ENCODE measurements at regions not wholly inside any gene's neighbourhood (a gene's known extent, or its start where the extent isn't known, plus 50 kb on each side); places are given as distances from the start of the nearest gene placed in this dataset.
A peak's percentile ranks its signal among the peaks of the same experiment; 100 is the strongest.
"Not testable (repeated sequence)": the region's sequence is repeated elsewhere in the genome, so short reads cannot be mapped to it uniquely, and the experiment has no call there.

DNA sequence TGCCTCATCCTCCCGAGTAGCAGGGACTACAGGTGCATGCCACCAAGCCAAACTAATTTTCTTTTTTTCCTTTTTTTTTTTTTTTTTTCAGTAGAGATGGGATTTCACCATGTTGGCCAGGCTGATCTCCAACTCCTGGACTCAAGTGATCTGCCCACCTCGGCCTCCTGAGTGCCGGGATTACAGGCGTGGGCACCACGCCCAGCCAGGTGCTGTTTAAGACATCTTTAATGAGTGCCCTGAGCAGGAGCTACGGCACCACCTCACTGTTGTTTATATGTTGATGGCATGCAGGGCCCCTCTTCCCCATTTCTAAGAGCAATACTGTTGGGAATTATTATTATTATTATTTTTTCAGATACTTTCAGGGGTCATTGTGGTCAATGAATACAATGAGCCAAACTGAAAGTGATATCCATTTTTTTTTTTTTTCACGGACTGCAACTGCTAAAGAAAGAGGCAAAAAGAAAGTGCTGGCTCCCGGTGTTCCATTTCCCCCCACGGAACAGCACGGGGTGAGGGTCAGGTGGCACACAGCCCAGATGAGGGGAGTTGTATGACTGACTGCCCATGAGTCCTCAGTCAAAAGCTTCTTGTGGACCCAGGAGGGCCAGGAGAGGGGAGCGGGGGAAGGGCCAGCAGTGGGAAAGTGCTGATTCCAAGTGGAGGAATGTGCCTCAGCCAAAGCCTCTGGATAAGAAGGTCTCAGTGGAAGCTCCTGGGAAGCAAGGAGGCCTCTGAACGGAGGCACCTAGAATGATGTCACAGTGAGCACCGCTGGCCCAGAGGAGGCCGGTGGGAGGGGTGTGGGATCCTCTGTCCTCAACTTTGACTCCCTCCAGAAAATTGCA is 101.8 kb upstream of the HPF1 start:
- Histone ChIP-seq H3K4me3 (no peak overlapping the region), H3K27me3 (ENCODE audit: low read depth) (0 out of 2 replicates have a peak, but pooled peaks cover 3% of the 10 kb centered on the region), H3K9me3 (no peaks in the 10 kb centered on the region), H3K4me1 (no peaks in the 10 kb centered on the region), H3K36me3 (replicated peaks) (no peaks in the 10 kb centered on the region)
- in situ Hi-C loops (cut with MboI; ENCODE audit: low sequenced_read_pairs) = no loop called here
- DNase-seq (ENCODE audit: low spot score in 2 of 2) = no peak

DNA sequence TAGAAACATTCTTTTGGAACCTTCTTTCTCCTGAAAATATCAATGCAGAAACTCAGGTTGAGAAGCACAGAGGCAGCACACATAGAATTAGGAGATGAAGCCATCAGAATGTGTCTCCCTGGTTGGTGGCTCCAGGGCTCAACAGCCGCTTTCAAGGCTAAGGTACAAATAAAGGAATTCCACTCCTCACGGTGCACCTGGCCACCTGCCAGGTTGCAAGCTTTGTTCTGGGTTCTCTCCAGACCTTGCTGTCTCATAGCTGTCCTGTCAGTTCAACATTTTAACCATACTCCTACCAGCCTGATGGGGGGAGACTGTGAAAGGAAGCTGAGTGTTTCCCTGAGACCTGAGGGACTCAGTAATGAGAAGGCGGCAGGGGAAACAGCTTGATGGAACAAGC is 96.3 kb upstream of the HPF1 start:
- Histone ChIP-seq H3K4me1 (no peaks in the 10 kb centered on the region), H3K27me3 (ENCODE audit: low read depth) (no peaks in the 10 kb centered on the region), H3K9me3 (no peaks in the 10 kb centered on the region), H3K4me3 (no peak overlapping the region), H3K36me3 (replicated peaks) (no peaks in the 10 kb centered on the region)
- in situ Hi-C loops (cut with MboI; ENCODE audit: low sequenced_read_pairs) = no loop called here
- peak in 1 of 2 experiments; percentile 23 for DNase-seq (ENCODE audit: low spot score in 2 of 2)

DNA sequence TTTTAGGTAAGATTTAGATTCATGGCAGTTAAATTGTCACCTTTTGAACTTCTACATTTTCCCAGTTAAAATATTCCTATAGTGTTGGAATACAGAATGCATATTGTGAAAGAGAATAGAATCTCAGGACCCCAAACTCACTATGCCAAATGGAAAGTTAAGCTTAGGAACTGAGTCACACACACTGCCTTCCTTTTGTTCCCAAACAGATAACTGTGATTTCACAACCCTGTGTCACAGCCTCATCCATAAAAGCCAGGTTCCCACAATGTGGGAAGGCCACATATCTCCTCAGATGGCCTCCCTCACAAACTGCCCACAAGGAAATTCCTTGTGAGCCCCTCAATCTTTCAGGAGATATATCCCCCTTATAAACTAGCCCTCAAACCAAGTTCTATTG is 94.7 kb upstream of the HPF1 start:
- Histone ChIP-seq H3K27me3 (ENCODE audit: low read depth) (no peaks in the 10 kb centered on the region), H3K4me3 (no peak overlapping the region), H3K4me1 (no peaks in the 10 kb centered on the region), H3K9me3 (no peaks in the 10 kb centered on the region), H3K36me3 (replicated peaks) (no peaks in the 10 kb centered on the region)
- in situ Hi-C loops (cut with MboI; ENCODE audit: low sequenced_read_pairs) = no loop called here
- no peak for DNase-seq (ENCODE audit: low spot score in 2 of 2)

DNA sequence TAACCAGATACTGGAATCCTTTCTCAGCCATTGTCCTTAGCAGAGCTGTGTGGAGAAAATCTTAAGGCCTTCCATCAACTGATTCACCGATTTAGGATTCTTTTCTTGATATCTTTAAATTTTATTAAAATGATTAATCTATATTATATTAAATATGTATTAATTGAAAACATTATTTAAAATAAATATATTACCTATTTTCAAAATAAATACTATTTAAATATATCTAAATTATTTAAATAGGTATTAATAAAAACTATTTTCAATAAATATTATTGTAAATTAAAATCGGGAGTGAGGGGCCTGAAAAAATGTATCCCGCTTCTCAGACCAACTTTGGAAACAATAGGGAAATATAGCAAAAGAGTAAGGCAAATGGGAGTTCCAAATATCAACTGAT is 94.0 kb upstream of the HPF1 start:
- H3K36me3 ChIP-seq (replicated peaks) = no peaks in the 10 kb centered on the region
- in situ Hi-C loops (cut with MboI; ENCODE audit: low sequenced_read_pairs) = no loop called here

DNA sequence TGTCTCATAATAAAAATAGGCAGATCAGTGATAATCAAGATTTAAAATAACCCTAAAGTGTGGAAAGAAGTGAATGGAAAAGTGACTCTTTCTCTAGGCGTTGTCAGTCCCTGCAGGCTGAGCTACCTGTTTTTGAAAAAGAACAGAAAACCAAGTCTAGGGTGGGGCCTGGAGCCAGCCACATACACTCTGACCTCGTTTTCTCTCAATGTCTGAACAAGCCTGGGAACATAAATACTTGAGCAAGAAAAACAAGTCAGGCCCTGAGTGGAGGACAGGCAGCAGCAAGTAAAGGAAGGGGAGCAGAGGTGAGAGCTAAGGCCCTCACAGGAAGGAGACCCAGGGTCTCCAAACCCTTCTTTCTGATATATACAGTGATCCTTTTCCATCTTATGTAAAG is 91.7 kb upstream of the HPF1 start:
- Histone ChIP-seq H3K4me1 (no peaks in the 10 kb centered on the region), H3K36me3 (replicated peaks) (no peaks in the 10 kb centered on the region), H3K9me3 (no peaks in the 10 kb centered on the region), H3K27me3 (ENCODE audit: low read depth) (no peaks in the 10 kb centered on the region), H3K4me3 (no peak overlapping the region)
- in situ Hi-C loops (cut with MboI; ENCODE audit: low sequenced_read_pairs) = no loop called here
- DNase-seq (ENCODE audit: low spot score in 2 of 2) = no peak

More for the DNA sequence above, 94.0 kb upstream of the HPF1 start:
- H3K4me1 ChIP-seq = no peaks in the 10 kb centered on the region
- H3K27me3 ChIP-seq (ENCODE audit: low read depth) = no peaks in the 10 kb centered on the region
- H3K4me3 ChIP-seq = no peak overlapping the region
- H3K9me3 ChIP-seq = no peaks in the 10 kb centered on the region
- DNase-seq (ENCODE audit: low spot score in 2 of 2) = no peak

DNA sequence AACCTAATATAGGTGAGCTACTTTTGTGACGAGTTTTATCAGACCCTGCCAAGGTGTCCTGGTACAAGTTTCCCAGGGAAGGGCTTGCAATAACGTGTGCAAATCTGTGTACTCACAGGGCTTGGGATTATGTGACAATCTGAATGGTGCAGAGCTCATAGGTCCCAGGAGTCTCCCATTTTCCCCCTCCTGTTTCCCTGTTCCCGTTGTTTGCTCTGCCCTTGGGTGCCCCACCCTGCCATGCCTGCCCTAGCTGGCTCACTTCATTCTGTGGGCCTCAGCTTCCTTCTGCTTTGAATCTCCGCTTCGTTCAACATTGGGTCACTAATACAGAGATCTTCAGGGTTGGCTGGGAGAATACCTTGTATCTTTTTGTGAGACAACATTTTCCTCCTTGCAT is 90.3 kb upstream of the HPF1 start:
- Histone ChIP-seq H3K4me1 (no peaks in the 10 kb centered on the region), H3K4me3 (no peak overlapping the region), H3K27me3 (ENCODE audit: low read depth) (no peaks in the 10 kb centered on the region), H3K36me3 (replicated peaks) (no peaks in the 10 kb centered on the region), H3K9me3 (no peaks in the 10 kb centered on the region)
- DNase-seq (ENCODE audit: low spot score in 2 of 2) = no peak
- in situ Hi-C loops (cut with MboI; ENCODE audit: low sequenced_read_pairs) = no loop called here

DNA sequence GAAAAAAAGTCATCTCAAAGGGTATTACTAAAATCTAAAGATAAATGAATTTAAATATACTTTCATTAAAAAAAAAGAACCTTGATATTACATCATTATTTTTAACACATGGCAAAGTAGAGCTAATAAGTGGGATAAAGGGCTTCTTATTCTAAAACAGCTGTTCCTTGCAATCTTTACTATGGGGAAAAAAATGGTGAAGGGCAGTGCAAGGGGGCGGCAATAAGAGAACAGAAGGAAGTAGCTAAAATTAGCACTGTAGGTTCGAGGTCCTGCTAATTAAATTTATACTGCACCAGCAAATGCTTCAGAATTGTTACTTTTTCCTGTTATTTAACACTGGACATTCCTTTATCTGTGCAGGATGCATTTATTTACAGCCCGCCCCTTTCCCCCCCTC is 89.4 kb upstream of the HPF1 start:
- Histone ChIP-seq H3K36me3 (replicated peaks) (no peaks in the 10 kb centered on the region), H3K27me3 (ENCODE audit: low read depth) (no peaks in the 10 kb centered on the region), H3K9me3 (no peaks in the 10 kb centered on the region), H3K4me3 (no peak overlapping the region), H3K4me1 (no peaks in the 10 kb centered on the region)
- in situ Hi-C loops (cut with MboI; ENCODE audit: low sequenced_read_pairs) = no loop called here
- DNase-seq (ENCODE audit: low spot score in 2 of 2) = no peak

DNA sequence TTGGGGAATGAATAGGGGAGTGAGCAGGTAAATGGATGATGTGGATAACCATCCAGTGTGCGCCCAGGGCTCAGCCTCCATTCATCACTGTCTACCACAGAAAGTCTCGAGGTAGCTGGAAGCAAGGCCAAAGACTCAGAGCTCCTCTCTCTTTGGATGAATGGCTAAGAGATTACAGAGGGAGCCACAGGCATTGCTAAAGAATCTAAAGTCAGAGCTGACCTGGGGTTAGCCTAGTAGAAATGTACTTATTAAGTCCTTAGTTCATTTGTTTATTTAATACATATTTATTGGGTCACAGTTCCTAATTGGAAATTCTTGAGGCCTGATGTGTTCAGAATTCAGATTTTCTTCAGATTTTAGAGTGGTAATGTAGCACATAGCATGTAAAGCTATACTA is 88.7 kb upstream of the HPF1 start:
- no peak for DNase-seq (ENCODE audit: low spot score in 2 of 2)
- Histone ChIP-seq H3K36me3 (replicated peaks) (no peaks in the 10 kb centered on the region), H3K4me3 (no peak overlapping the region), H3K9me3 (no peaks in the 10 kb centered on the region), H3K4me1 (no peaks in the 10 kb centered on the region), H3K27me3 (ENCODE audit: low read depth) (no peaks in the 10 kb centered on the region)
- in situ Hi-C loops (cut with MboI; ENCODE audit: low sequenced_read_pairs) = no loop called here

DNA sequence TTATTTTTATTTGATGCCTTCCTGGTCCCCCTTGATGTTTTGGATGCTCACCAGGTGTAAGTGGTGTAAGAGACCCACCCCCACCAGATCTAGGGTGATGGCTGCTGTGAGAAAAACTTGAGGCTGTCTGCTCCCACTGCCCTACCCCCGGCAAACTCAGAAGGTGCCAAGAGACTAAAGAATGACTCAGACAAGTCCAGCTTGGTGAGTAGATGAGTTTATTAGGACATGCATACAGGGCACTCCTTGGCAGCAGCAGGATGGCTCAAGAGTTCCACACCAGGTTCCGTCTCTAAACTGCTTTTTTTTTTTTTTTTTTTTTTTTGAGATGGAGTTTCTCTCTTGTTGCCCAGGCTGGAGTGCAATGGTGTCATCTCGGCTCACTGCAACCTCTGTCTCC is 84.0 kb upstream of the HPF1 start:
- H3K27me3 ChIP-seq (ENCODE audit: low read depth) = no peaks in the 10 kb centered on the region
- no peak overlapping the region for H3K4me3 ChIP-seq
- no peaks in the 10 kb centered on the region for H3K4me1 ChIP-seq
- in situ Hi-C loops (cut with MboI; ENCODE audit: low sequenced_read_pairs) = no loop called here
- H3K36me3 ChIP-seq (replicated peaks) = no peaks in the 10 kb centered on the region
- no peak for DNase-seq (ENCODE audit: low spot score in 2 of 2)
- no peaks in the 10 kb centered on the region for H3K9me3 ChIP-seq

DNA sequence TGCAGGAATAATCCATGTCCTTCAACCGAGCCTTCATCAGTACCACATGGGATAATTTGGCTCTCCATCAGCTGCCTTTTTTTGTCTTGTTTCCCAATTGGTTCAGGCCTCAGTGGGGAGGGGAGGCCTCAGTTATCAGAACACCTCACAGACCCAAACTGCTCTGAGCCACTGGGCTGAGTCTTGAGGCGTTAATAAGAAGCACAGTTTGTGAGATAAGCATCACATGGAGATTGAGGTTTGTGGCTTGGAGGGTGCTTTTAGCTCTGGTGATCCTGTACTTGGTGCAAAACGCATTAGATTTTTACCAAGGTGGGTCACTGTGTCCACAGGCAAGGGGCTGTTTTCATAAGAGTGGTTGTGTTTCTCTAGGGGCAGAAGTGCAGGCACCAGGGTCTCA is 82.8 kb upstream of the HPF1 start:
- no peak overlapping the region for H3K4me3 ChIP-seq
- in situ Hi-C loops (cut with MboI; ENCODE audit: low sequenced_read_pairs) = no loop called here
- peaks cover 3% of the 10 kb centered on the region; the same call in 1 of the 2 replicates for H3K27me3 ChIP-seq (ENCODE audit: low read depth)
- no peaks in the 10 kb centered on the region for H3K4me1 ChIP-seq
- no peak for DNase-seq (ENCODE audit: low spot score in 2 of 2)
- no peaks in the 10 kb centered on the region; the same call in 1 of the 2 replicates for H3K9me3 ChIP-seq
- H3K36me3 ChIP-seq (replicated peaks) = no peaks in the 10 kb centered on the region

DNA sequence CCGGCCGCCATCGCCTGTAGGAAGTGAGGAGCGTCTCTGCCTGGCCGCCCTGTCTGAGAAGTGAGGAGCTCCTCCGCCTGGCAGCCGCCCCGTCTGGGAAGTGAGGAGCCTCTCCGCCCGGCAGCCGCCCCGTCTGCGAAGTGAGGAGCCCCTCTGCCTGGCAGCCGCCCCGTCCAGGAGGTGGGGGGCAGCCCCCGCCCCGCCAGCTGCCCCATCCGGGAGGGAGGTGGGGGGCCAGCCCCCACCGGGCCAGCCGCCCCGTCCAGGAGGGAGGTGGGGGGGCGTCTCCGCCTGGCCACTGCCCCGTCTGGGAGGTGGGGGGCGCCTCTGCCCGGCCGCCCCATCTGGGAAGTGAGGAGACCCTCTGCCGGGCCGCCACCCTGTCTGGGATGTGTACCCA is 70.6 kb upstream of the HPF1 start:
- H3K4me1 ChIP-seq; H3K4me3 ChIP-seq; H3K9me3 ChIP-seq; DNase-seq (ENCODE audit: low spot score in 2 of 2); in situ Hi-C loops (cut with MboI; ENCODE audit: low sequenced_read_pairs); H3K27me3 ChIP-seq (ENCODE audit: low read depth); H3K36me3 ChIP-seq (replicated peaks): not testable (repeated sequence)

DNA sequence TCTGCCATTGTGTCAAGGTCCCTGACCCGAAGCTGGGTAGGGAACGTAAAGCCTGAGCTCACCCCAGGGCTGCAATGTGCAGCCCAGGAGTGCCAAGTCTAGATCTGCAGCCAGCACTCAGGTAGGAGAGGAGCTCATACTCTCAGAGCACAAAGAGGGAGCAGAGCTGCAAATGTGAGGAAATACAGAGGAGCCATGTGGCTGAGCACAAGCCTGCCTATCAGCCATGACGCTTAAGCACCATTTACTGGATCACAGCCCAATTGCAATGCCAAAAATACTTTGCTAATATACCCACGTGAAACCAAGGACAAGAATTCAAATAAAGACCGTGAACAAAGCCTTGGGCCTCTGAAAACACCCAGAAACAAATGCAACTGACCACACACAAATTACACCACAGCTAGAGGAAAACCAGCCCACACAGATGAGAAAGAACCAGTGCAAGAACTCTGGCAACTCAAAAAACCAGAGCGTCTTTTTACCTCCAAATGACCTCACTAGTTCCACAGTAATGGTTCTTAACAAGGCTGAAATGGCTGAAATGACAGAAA is 69.0 kb upstream of the HPF1 start:
- H3K4me1 ChIP-seq = no peaks in the 10 kb centered on the region
- no peaks in the 10 kb centered on the region for H3K9me3 ChIP-seq
- in situ Hi-C loops (cut with MboI; ENCODE audit: low sequenced_read_pairs) = no loop called here
- no peaks in the 10 kb centered on the region for H3K36me3 ChIP-seq (replicated peaks)
- no peak for DNase-seq (ENCODE audit: low spot score in 2 of 2)
- H3K27me3 ChIP-seq (ENCODE audit: low read depth) = no peaks in the 10 kb centered on the region
- no peak overlapping the region for H3K4me3 ChIP-seq

DNA sequence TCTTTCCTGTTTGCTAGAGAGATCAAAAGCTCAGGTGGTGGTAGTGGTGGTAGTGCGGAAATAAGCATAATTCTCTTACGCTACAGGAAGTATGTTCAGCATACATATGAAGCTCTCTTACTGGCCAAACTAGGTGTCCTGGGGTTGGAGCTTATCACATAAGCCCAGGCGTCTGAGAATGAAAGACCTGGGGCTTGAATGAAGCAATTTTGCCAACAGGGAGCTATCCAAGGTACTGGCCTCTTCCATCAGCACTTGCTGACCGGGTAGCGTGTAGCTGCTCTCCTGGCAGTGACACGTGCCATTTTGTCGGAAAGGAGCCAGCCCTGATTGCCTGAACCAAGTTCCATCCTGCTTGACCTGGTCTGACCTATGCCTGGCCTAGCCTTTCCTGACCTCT is 65.9 kb upstream of the HPF1 start:
- in situ Hi-C loops (cut with MboI; ENCODE audit: low sequenced_read_pairs) = no loop called here
- no peaks in the 10 kb centered on the region for H3K4me1 ChIP-seq
- H3K9me3 ChIP-seq = no peaks in the 10 kb centered on the region
- H3K27me3 ChIP-seq (ENCODE audit: low read depth) = no peaks in the 10 kb centered on the region
- peak; percentile 34 to 65 for DNase-seq (ENCODE audit: low spot score in 2 of 2)
- no peaks in the 10 kb centered on the region for H3K36me3 ChIP-seq (replicated peaks)
- no peak overlapping the region for H3K4me3 ChIP-seq

DNA sequence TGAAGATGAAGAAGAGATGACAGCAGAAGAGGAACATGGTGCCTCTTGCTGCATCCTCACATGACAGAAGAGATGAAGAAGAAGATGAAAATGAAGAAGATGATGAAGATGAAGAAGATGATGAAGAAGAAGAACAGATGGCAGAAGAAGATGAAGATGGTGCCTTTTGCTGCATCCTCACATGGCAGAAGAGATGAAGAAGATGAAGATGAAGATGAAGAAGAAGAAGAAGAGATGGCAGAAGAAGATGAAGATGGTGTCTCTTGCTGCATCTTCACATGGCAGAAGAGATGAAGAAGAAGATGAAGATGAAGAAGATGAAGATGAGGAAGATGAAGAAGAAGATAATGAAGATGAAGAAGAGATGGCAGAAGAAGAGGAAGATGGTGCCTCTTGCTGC is 63.7 kb upstream of the HPF1 start:
- Histone ChIP-seq H3K27me3 (ENCODE audit: low read depth) (peaks cover 12% of the 10 kb centered on the region; the same call in 1 of the 2 replicates), H3K36me3 (replicated peaks) (no peaks in the 10 kb centered on the region)
- in situ Hi-C loops (cut with MboI; ENCODE audit: low sequenced_read_pairs) = no loop called here

More for the DNA sequence above, 63.7 kb upstream of the HPF1 start:
- Histone ChIP-seq H3K4me1 (no peaks in the 10 kb centered on the region), H3K4me3 (no peak overlapping the region), H3K9me3 (no peaks in the 10 kb centered on the region)
- no peak for DNase-seq (ENCODE audit: low spot score in 2 of 2)
